AG04450 (cell line): ENCODE measurements at regions not wholly inside any gene's neighbourhood (a gene's known extent, or its start where the extent isn't known, plus 50 kb on each side); places are given as distances from the start of the nearest gene placed in this dataset.

Source experiments
- CTCF ChIA-PET: fragments of 300-600, 350-600 bp; formaldehyde crosslinking; extraction: SDS; loops from one replicate; lab custom pipeline; 2022; ENCODE audit warnings: antibody characterized with exemption, inconsistent platforms; lab: Charles Lee
- POLR2A ChIA-PET: fragments of 350-600 bp; formaldehyde crosslinking; extraction: SDS; loops from one replicate; lab custom pipeline; 2021; ENCODE audit warnings: antibody characterized with exemption, inconsistent platforms; lab: Yijun Ruan, JAX
- DNase-seq: peaks from one replicate; pipeline ENCODE4 v3.0.0-alpha.2; 2011; ENCODE audit warnings: low read depth, low spot score
- H3K27ac ChIP-seq: one replicate; pipeline ENCODE4 v1.5.1; 2012; ENCODE audit warnings: low read depth, low read length, control low read depth
- H3K27me3 ChIP-seq: one replicate; pipeline ENCODE4 v1.6.0; 2012; ENCODE audit warnings: low read length; ENCODE audit not compliant: control insufficient read depth, insufficient read depth
- H3K4me3 ChIP-seq: 2 replicates; pipeline ENCODE4 v1.5.1; 2011; ENCODE audit warnings: mild to moderate bottlenecking, low read depth, low read length, control low read depth
- H3K9me3 ChIP-seq: 2 replicates; pipeline ENCODE4 v1.5.1; 2012; ENCODE audit warnings: low read length; ENCODE audit not compliant: control insufficient read depth, insufficient read depth
- TF ChIP-seq, protein P1 (sequence below): IDR thresholded peaks from 2 replicates; pipeline ENCODE4 v1.5.1; 2011; ENCODE audit warnings: low read depth, low read length, control low read depth, inconsistent platforms

DNA sequence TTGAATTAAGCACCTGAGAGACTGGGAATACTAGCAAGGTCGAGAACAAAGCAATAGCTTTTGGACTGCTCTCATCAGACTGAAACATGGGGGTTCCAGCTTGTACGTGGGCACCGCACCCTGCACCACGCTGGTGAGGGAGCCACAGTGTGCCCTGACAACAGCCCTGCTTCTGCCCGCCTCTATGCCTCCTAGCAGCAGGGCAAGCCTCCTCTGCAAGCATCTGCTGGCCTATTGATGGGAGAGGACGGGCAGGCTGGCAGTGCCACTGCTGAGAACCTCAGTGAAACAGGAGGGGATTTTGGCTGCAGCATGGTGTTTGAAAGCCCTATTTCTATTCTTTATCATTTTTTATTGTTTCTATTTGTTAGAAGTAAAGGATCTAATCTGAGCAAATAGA lies 146.1 kb upstream of the OTOS start:
- POLR2A ChIA-PET = no interaction called here
- TF ChIP-seq, protein P1, sequence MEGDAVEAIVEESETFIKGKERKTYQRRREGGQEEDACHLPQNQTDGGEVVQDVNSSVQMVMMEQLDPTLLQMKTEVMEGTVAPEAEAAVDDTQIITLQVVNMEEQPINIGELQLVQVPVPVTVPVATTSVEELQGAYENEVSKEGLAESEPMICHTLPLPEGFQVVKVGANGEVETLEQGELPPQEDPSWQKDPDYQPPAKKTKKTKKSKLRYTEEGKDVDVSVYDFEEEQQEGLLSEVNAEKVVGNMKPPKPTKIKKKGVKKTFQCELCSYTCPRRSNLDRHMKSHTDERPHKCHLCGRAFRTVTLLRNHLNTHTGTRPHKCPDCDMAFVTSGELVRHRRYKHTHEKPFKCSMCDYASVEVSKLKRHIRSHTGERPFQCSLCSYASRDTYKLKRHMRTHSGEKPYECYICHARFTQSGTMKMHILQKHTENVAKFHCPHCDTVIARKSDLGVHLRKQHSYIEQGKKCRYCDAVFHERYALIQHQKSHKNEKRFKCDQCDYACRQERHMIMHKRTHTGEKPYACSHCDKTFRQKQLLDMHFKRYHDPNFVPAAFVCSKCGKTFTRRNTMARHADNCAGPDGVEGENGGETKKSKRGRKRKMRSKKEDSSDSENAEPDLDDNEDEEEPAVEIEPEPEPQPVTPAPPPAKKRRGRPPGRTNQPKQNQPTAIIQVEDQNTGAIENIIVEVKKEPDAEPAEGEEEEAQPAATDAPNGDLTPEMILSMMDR = no peak
- Histone ChIP-seq H3K27me3 (peaks cover 35% of the 10 kb centered on the region), H3K9me3 (peaks cover 3% of the 10 kb centered on the region), H3K27ac (no peak overlapping the region), H3K4me3 (no peak overlapping the region)
- no peak for DNase-seq
- CTCF ChIA-PET = no interaction called here

DNA sequence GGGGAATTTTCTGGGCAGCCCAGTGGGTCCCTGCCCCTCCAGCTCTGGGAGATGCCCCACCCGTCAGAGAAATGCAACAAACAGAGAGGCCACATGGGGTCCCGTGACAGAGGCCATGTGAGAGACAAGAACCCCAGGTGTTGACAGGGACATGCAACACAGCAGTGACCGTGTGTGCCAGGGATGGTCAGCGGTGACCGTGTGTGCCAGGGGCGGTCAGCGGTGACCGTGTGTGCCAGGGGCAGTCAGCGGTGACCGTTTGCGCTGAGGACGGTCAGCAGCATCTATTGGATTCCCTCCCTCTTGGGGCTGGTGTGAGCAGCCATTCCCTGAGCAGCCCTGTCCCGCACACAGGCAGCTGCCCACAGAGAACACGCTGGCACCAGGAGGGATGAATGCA lies 146.6 kb upstream of the OTOS start:
- Histone ChIP-seq H3K4me3 (no peak overlapping the region), H3K9me3 (peaks cover 3% of the 10 kb centered on the region), H3K27ac (no peak overlapping the region), H3K27me3 (peaks cover 35% of the 10 kb centered on the region)
- ChIA-PET POLR2A (no interaction called here), CTCF (no interaction called here)
- TF ChIP-seq, protein P1 = no peak
- DNase-seq = no peak

DNA sequence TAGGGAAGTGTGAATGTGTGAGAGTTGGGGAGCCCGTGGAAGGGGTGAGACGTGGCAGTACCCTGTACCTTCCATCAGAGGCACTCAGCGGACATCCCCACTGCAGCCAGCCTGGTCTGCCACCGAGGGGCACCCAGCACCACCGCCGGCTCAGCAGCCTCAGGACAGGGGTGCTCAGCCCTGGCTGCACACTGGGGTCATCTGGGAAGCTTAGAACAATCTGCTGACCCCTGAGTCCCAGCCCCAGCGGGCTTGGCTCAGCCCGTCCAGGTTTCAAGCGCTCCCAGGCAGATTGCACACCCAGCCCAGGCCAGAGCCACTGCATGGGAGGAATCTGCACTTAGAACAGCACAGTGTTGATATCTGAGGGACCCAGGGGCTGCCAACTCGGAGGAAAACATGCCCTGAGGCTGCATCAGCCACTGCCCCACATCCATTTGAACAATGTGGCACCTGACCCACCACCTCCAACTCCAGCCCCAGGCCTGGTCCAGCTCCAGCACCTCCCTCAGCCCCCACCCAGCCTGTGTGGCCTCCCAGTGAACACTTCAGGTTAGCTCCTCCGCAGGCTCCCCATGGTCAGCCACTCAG lies 147.1 kb upstream of the OTOS start:
- POLR2A ChIA-PET = no interaction called here
- no peak for DNase-seq

DNA sequence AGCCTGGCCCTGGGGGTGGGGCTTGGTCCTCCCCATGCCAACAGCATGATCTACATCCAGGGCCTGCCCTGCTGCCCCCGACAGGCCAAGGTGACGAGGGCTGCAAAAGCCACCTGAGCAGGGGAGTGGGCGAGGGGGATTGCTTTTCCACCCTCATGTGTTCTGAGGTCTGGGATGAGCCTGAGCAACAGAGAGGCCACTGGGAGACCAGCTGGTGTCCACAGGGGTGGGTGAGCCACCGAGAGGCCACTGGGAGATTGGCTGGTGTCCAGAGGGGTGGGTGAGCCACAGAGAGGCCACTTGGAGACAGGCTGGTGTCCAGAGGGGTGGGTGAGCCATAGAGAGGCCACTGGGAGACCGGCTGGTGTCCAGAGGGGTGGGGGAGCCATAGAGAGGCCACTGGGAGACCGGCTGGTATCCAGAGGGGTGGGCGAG lies 147.4 kb upstream of the GPC1 start:
- no peak for DNase-seq
- CTCF ChIA-PET = no interaction called here
- TF ChIP-seq, protein P1 = no peak
- peaks cover 37% of the 10 kb centered on the region for H3K27me3 ChIP-seq
- POLR2A ChIA-PET = no interaction called here
- no peak overlapping the region for H3K4me3 ChIP-seq
- H3K27ac ChIP-seq = no peak overlapping the region
- H3K9me3 ChIP-seq = peaks cover 3% of the 10 kb centered on the region

More for the DNA sequence above, 147.1 kb upstream of the OTOS start:
- H3K27me3 ChIP-seq = peaks cover 37% of the 10 kb centered on the region
- no peak overlapping the region for H3K4me3 ChIP-seq
- CTCF ChIA-PET = no interaction called here
- TF ChIP-seq, protein P1 = no peak
- no peak overlapping the region for H3K27ac ChIP-seq
- peaks cover 3% of the 10 kb centered on the region for H3K9me3 ChIP-seq

DNA sequence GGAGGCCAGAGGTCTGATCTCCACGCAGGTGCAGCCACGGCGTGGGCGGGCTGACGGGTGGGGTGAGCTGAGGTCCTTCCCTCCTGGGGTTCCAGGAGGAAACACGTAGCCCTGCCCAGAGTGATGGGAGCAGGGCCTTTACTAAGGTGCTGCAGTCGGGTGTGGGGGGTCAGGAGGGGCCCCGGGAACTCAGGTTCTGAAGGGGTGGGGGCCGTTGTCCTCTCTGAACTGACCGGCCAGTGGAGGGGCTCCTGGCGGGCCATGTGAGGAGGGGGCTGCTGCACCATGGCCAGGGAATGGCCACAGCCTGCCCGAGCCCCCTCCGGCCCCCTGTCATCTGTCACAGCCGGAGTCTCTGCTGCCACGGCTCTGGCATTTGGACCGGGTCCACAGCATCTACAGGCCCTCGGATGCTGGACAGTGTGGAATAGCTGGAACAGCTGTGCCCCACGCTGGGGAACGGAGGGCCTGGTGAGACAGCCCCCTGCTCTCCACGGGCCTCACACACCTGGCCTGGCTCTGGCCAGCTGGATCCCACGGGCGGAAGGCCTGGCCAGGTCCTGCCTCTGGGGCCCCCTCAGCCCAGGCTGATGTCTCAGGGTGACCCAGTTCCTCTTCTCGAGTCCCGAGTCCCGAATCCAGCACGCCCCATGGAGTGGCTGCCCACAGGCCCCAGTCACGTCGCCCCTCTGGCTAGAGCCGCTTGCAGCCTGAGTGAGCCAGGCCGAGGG lies 145.6 kb upstream of the GPC1 start:
- Histone ChIP-seq H3K4me3 (no peak overlapping the region), H3K9me3 (no peaks in the 10 kb centered on the region; the same call in 1 of the 2 replicates), H3K27me3 (peaks cover 36% of the 10 kb centered on the region), H3K27ac (no peak overlapping the region)
- POLR2A ChIA-PET = no interaction called here
- CTCF ChIA-PET = no interaction called here
- no peak for DNase-seq
- TF ChIP-seq, protein P1 = no peak
